ENCODE measurements at regions not wholly inside any gene's neighbourhood (a gene's known extent, or its start where the extent isn't known, plus 50 kb on each side); places are given as distances from the start of the nearest gene placed in this dataset.

- DNase-seq = no peak
Measured at GRCh38 chr9:119453980-119454379, 84.7 kb upstream of the BRINP1 start.

- no peak for DNase-seq
Measured at GRCh38 chr9:119453490-119453911, 84.3 kb upstream of the BRINP1 start.

GRCh38 chr9:119451426-119451825, 82.2 kb upstream of the BRINP1 start:
- no peak for DNase-seq

- no peak for DNase-seq
Measured at GRCh38 chr9:119443179-119443578, 73.9 kb upstream of the BRINP1 start.

- no peak for DNase-seq
Measured at GRCh38 chr9:119441832-119442231, 72.6 kb upstream of the BRINP1 start.

- DNase-seq = no peak
Measured at GRCh38 chr9:119441338-119441737, 72.1 kb upstream of the BRINP1 start.

- DNase-seq = no peak
Measured at GRCh38 chr9:119436261-119436660, 67.0 kb upstream of the BRINP1 start.

GRCh38 chr9:119435076-119435475, 65.8 kb upstream of the BRINP1 start:
- DNase-seq = no peak

- DNase-seq = no peak
Measured at GRCh38 chr9:119432428-119432827, 63.2 kb upstream of the BRINP1 start.

GRCh38 chr9:119429302-119429701, 60.1 kb upstream of the BRINP1 start:
- no peak for DNase-seq

GRCh38 chr9:119420231-119420630, 51.0 kb upstream of the BRINP1 start:
- DNase-seq = no peak

Data from NCI-H2081 (cell line).